Smooth muscle cell (in vitro differentiated cells): ENCODE measurements at regions not wholly inside any gene's neighbourhood (a gene's known extent, or its start where the extent isn't known, plus 50 kb on each side); places are given as distances from the start of the nearest gene placed in this dataset.
"Not testable (repeated sequence)": the region's sequence is repeated elsewhere in the genome, so short reads cannot be mapped to it uniquely, and the experiment has no call there.

Source experiments
- DNase-seq: peaks from one replicate; lab custom pipeline; 2025; ENCODE audit not compliant: unreplicated experiment; lab: John Stamatoyannopoulos, UW
- H2AFZ ChIP-seq: fragments of 200-600 bp; sonication (generic); 2 replicates; pipeline ENCODE4 v1.6.0; 2016; ENCODE audit warnings: antibody characterized with exemption, low read depth, mild to moderate bottlenecking
- H3F3A ChIP-seq: fragments of 200-600 bp; sonication (generic); 2 replicates; pipeline ENCODE4 v1.6.0; 2017; ENCODE audit warnings: antibody characterized with exemption, low read depth
- H3K27ac ChIP-seq: fragments of 200-600 bp; sonication (generic); 2 replicates; pipeline ENCODE4 v1.5.1; 2016; ENCODE audit warnings: low read depth, mild to moderate bottlenecking
- H3K27me3 ChIP-seq: fragments of 200-600 bp; sonication (generic); 2 replicates; pipeline ENCODE4 v1.6.1; 2016; ENCODE audit warnings: low read depth, mild to moderate bottlenecking
- H3K36me3 ChIP-seq: fragments of 200-600 bp; sonication (generic); 2 replicates; pipeline ENCODE4 v1.5.1; 2016; ENCODE audit warnings: low read depth
- H3K4me1 ChIP-seq: fragments of 200-600 bp; sonication (generic); 2 replicates; pipeline ENCODE4 v1.5.1; 2016; ENCODE audit warnings: low read depth
- H3K4me2 ChIP-seq: fragments of 200-600 bp; sonication (generic); 2 replicates; pipeline ENCODE4 v1.6.0; 2016; ENCODE audit warnings: mild to moderate bottlenecking
- H3K4me3 ChIP-seq: fragments of 200-600 bp; sonication (generic); 2 replicates; pipeline ENCODE4 v1.5.1; 2016; ENCODE audit warnings: mild to moderate bottlenecking
- H3K79me2 ChIP-seq: fragments of 200-600 bp; sonication (generic); 2 replicates; pipeline ENCODE4 v1.6.0; 2016; ENCODE audit warnings: low read depth, mild to moderate bottlenecking
- H3K9ac ChIP-seq: fragments of 200-600 bp; sonication (generic); 2 replicates; pipeline ENCODE4 v1.6.0; 2016; ENCODE audit warnings: low read depth
- H3K9me3 ChIP-seq: fragments of 200-600 bp; sonication (generic); replicated peaks from 2 replicates; pipeline ENCODE4 v1.5.1; 2016; ENCODE audit warnings: low read depth
- H4K20me1 ChIP-seq: fragments of 200-600 bp; sonication (generic); 2 replicates; pipeline ENCODE4 v1.6.0; 2016; ENCODE audit warnings: low read depth
- WGBS: methylation state at CpG from one replicate; pipeline ENCODE4 v1.1.7; 2016; ENCODE audit warnings: low lambda C conversion rate; 5-methylcytosine and 5-hydroxymethylcytosine counted together

DNA sequence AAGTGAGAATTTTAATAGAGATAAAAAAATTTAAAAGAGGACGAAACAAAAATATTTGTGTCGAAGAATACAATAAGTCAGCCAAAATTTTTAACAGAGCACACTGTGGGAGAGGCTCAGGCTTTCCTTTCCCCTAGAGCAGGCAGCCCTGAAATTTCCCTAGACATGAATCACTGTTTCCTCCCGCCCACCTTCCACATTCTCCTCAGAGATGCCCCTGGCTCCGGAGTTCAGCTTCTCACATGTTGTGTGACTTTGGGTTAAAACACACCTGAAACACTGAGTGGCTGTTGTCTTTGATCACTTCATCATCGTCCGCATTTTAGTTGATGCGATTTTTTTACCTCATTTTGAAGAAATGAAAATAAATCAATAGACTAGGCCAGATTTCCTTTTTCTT is 1183.8 kb downstream of the TMEM121 start:
- not testable (repeated sequence) for H3K27ac ChIP-seq, H3K4me2 ChIP-seq, H3K36me3 ChIP-seq, H3F3A ChIP-seq, H3K9me3 ChIP-seq, H3K4me1 ChIP-seq, DNase-seq, H3K27me3 ChIP-seq, H4K20me1 ChIP-seq, H2AFZ ChIP-seq, H3K9ac ChIP-seq, H3K79me2 ChIP-seq, H3K4me3 ChIP-seq
- WGBS = 69% methylated on average over 7 of the region's 7 CpGs

DNA sequence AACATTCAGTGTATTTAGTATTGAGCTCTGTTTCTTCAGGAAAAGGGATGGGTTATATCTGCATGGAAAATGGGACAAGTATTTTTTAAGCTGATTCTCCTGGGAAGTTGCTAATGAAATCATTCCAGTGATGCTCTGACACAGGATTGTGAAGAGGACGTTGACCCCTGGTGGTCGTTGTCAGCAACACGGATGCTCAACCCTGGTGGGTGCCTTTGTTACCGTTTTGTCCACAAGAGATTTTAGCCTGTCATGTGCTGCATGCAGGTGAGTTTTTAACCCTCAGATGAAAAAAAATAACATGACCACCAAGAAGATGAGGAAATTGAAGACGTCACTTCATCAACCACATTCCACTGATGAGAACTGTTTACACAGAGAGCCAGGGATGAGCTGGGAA is 1186.1 kb downstream of the TMEM121 start:
- H2AFZ ChIP-seq, H3K4me3 ChIP-seq, H3K36me3 ChIP-seq, H3K27ac ChIP-seq, H3K9me3 ChIP-seq, H3K4me2 ChIP-seq, H3K79me2 ChIP-seq, H3K27me3 ChIP-seq, H3K4me1 ChIP-seq, H4K20me1 ChIP-seq, H3F3A ChIP-seq, DNase-seq, H3K9ac ChIP-seq: not testable (repeated sequence)
- WGBS = 67% methylated on average over 5 of the region's 5 CpGs

DNA sequence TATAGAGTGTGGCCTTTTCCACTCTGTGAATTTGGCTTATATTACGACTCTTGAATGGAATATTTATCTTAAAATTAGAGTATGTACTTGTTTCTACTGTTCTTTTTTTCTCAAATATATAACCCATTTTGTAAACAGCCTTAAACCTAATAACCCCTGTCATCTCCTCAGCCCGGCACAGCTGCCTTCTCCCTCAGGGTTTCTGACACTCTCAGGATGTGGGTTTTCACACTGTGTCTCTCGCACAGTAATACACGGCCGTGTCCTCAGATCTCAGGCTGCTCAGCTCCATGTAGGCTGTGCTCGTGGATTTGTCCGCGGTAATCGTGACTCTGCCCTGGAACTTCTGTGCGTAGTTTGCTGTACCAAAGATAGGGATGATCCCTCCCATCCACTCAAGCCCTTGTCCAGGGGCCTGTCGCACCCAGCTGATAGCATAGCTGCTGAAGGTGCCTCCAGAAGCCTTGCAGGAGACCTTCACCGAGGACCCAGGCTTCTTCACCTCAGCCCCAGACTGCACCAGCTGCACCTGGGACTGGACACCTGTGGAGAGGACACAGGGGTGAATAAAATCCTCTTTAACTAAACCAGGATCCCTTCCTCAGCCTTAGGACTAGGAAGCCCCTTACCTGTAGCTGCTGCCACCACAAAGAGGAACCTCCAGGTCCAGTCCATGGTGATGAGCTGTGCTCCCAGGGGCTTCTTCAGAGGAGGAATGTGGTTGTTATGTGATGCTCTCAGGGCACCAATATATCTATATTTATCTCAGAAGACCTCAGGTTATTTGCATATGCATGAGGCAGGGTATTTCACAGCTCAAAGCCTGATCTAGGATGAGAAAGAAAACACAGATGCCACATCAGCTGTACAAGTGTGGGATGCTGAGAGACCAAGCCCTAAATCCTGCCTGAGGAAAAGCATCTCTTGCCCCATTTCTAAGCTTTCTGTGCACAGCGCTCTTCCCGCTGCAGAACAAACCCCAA is 1188.4 kb downstream of the TMEM121 start:
- DNase-seq, H3F3A ChIP-seq, H3K36me3 ChIP-seq, H2AFZ ChIP-seq, H4K20me1 ChIP-seq, H3K4me2 ChIP-seq, H3K79me2 ChIP-seq, H3K9ac ChIP-seq, H3K4me1 ChIP-seq, H3K4me3 ChIP-seq, H3K9me3 ChIP-seq, H3K27me3 ChIP-seq, H3K27ac ChIP-seq: not testable (repeated sequence)
- WGBS = 83% methylated on average over 5 of the region's 14 CpGs

DNA sequence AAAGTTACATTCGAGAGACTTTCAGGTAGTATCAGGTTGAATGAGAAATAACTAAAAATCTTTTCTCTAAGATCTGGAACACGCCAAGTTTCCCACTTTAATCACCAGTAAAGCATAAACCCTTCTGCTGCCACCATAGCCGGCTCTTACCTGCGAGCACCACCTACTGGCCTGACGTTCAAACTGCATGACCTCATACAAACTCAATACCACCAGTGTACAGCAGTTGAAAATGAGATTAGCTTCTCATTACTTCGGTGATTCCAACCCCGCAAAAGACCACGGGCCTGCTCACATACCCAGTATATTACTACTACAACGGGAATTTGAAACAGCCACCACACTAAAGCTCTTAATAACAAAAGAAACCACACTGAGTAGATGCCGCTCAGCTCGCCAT is 1191.2 kb downstream of the TMEM121 start:
- WGBS = no CpG with 5 or more reads among the region's 11 CpGs
- H3K27me3 ChIP-seq, DNase-seq, H2AFZ ChIP-seq, H3K79me2 ChIP-seq, H3K9ac ChIP-seq, H3K4me2 ChIP-seq, H4K20me1 ChIP-seq, H3K36me3 ChIP-seq, H3F3A ChIP-seq, H3K4me1 ChIP-seq, H3K4me3 ChIP-seq, H3K27ac ChIP-seq, H3K9me3 ChIP-seq: not testable (repeated sequence)

DNA sequence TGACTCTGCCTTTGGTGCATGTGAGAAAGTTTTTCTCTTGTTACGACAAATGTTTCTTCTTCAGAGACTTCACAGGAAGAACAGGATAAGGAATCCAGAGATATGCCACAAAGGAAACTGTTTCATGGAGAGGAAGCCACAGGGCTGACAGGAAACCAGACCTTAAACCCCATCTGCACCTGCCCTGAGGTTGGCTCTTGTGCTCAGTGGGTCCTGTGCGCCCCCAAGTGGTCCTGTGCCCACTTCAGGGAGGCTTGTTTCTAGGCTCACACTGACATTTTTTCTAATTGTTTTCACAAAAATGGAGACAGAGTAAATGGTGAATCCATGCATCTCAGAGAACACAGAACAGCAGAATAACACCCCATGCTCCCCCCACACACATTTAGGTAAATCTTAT is 1193.5 kb downstream of the TMEM121 start:
- not testable (repeated sequence) for DNase-seq
- no CpG with 5 or more reads among the region's 2 CpGs for WGBS

DNA sequence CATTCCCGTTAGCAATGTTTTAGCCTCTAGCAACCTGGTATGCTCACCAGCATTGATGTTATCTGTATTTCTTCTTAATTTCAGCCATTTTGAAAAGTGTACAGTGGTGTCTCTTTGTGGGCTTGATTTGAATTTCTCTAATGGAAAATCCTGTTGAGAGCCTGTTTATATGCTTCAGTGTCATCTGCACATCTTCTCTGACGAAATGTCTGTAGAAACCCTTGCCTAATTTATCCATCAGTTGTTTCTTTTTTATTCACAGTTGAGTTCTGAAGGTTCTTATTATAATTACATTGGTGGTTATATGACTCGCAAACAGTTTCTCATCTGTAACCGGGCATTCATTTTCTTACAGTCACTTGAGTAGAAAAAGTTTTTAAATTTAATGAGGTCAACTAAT is 1195.5 kb downstream of the TMEM121 start:
- H3K27me3 ChIP-seq, H3K4me2 ChIP-seq, H3K4me1 ChIP-seq, H3K36me3 ChIP-seq, DNase-seq, H3F3A ChIP-seq, H2AFZ ChIP-seq, H4K20me1 ChIP-seq, H3K9me3 ChIP-seq, H3K79me2 ChIP-seq, H3K27ac ChIP-seq, H3K9ac ChIP-seq, H3K4me3 ChIP-seq: not testable (repeated sequence)
- no CpG with 5 or more reads among the region's 4 CpGs for WGBS

More for the DNA sequence above, 1193.5 kb downstream of the TMEM121 start:
- not testable (repeated sequence) for H3F3A ChIP-seq, H3K4me1 ChIP-seq, H3K27ac ChIP-seq, H3K9me3 ChIP-seq, H3K79me2 ChIP-seq, H3K36me3 ChIP-seq, H3K4me2 ChIP-seq, H2AFZ ChIP-seq, H4K20me1 ChIP-seq, H3K27me3 ChIP-seq, H3K9ac ChIP-seq, H3K4me3 ChIP-seq

DNA sequence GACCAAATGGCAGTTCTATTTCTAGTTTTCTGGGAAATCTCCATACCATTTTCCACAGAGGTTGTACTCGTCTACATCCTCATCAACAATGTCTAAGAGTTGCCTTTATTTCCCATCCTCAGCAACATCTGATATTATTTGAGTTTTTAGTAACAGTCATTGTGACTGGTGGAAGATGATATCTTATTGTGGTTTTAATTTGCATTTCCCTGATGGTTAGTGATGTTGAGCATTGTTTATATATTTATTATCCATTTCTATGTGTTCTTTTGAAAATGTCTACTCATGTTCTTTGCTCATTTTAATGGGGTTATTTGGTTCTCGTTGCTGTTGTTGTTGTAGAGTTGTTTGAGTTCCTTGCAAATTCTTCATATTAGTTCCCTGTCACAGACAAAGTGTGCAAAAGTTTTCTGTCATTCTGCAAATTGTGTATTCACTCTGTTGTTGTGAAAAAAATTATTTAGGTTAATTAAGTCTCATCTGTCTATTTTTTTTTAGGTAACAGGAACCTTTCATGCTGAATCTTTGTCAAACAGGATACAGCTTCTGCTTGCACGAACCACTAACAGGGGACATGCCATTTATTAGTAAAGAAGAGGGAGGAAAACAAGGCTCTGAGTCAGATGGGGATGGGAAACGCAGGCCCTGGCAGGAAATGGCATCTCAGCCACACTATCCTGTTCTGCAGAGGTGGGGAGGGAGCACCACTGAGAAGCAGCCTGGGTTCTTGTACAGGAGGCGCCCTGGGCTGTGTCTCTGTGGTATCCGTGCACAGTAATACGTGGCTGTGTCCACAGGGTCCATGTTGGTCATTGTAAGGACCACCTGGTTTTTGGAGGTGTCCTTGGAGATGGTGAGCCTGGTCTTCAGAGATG is 1196.7 kb downstream of the TMEM121 start:
- H3K9me3 ChIP-seq, H4K20me1 ChIP-seq, H3K9ac ChIP-seq, H3K27ac ChIP-seq, H2AFZ ChIP-seq, H3K4me1 ChIP-seq, DNase-seq, H3K79me2 ChIP-seq, H3K36me3 ChIP-seq, H3K4me2 ChIP-seq, H3K27me3 ChIP-seq, H3K4me3 ChIP-seq, H3F3A ChIP-seq: not testable (repeated sequence)
- no CpG with 5 or more reads among the region's 7 CpGs for WGBS

DNA sequence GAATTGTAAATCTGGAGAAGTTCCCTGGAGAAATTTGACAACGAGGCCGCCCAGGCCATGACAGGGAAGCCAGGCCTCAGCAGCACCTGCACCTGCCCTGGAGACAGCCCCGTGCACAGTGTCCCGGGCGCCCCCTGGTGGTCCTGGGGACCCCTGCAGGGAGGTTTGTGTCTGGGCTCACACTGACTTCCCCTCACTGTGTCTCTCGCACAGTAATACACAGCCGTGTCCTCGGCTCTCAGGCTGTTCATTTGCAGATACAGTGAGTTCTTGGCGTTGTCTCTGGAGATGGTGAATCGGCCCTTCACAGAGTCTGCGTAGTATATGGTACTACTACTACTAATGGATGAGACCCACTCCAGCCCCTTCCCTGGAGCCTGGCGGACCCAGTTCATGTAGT is 1201.6 kb downstream of the TMEM121 start:
- H3K36me3 ChIP-seq, DNase-seq, H3K27ac ChIP-seq, H3K27me3 ChIP-seq, H3F3A ChIP-seq, H4K20me1 ChIP-seq, H3K4me2 ChIP-seq, H2AFZ ChIP-seq, H3K9ac ChIP-seq, H3K4me1 ChIP-seq, H3K4me3 ChIP-seq, H3K79me2 ChIP-seq, H3K9me3 ChIP-seq: not testable (repeated sequence)
- no CpG with 5 or more reads among the region's 12 CpGs for WGBS
